Endodermal cell (in vitro differentiated cells): ENCODE measurements at regions not wholly inside any gene's neighbourhood (a gene's known extent, or its start where the extent isn't known, plus 50 kb on each side); places are given as distances from the start of the nearest gene placed in this dataset.

Experiments used
- DNase-seq: peaks from one replicate; pipeline ENCODE4 v3.0.0-alpha.2; 2017
- H3K27ac ChIP-seq: 2 replicates; pipeline ENCODE4 v1.5.1; 2013; ENCODE audit warnings: mild to moderate bottlenecking, low read depth, low read length, moderate library complexity
- H3K27me3 ChIP-seq: 2 replicates; pipeline ENCODE4 v1.6.1; 2013; ENCODE audit warnings: mild to moderate bottlenecking, low read length, moderate library complexity; ENCODE audit not compliant: insufficient read depth, control insufficient read depth, poor library complexity, severe bottlenecking
- H3K36me3 ChIP-seq: 2 replicates; pipeline ENCODE4 v1.7.0; 2013; ENCODE audit warnings: mild to moderate bottlenecking, low read length, moderate library complexity; ENCODE audit not compliant: control insufficient read depth, insufficient read depth
- H3K4me1 ChIP-seq: one replicate; pipeline ENCODE4 v1.7.0; 2013; ENCODE audit warnings: low read length; ENCODE audit not compliant: control insufficient read depth, insufficient read depth
- H3K4me3 ChIP-seq: 2 replicates; pipeline ENCODE4 v1.5.1; 2013; ENCODE audit warnings: mild to moderate bottlenecking, low read length, moderate library complexity
- H3K9ac ChIP-seq: 2 replicates; pipeline ENCODE4 v1.6.1; 2013; ENCODE audit warnings: mild to moderate bottlenecking, low read length, moderate library complexity; ENCODE audit not compliant: poor library complexity, severe bottlenecking; ENCODE audit errors: extremely low read depth
- H3K9me3 ChIP-seq: 2 replicates; pipeline ENCODE4 v1.6.1; 2013; ENCODE audit warnings: mild to moderate bottlenecking, low read length, moderate library complexity; ENCODE audit not compliant: control insufficient read depth
- H3K27ac Mint-ChIP-seq: 2 replicates; pipeline ENCODE4 v1.8.0; 2020; ENCODE audit warnings: mixed read lengths
- H3K27me3 Mint-ChIP-seq: 2 replicates; pipeline ENCODE4 v1.8.0; 2021; ENCODE audit warnings: mild to moderate bottlenecking, mixed read lengths; ENCODE audit not compliant: insufficient read depth
- H3K36me3 Mint-ChIP-seq: 2 replicates; pipeline ENCODE4 v1.8.0; 2020; ENCODE audit warnings: low read depth, mixed read lengths
- H3K4me1 Mint-ChIP-seq: 2 replicates; pipeline ENCODE4 v1.8.0; 2020; ENCODE audit warnings: mixed read lengths
- H3K4me3 Mint-ChIP-seq: 2 replicates; pipeline ENCODE4 v1.8.0; 2020; ENCODE audit warnings: mild to moderate bottlenecking, moderate library complexity, mixed read lengths
- H3K9me3 Mint-ChIP-seq: 2 replicates; pipeline ENCODE4 v1.8.0; 2020; ENCODE audit warnings: mild to moderate bottlenecking, mixed read lengths
- WGBS, 2 experiments: methylation state at CpG; one replicate each; pipeline versions ENCODE4 v1.1.5 to v1.1.7; 2013; ENCODE audit warnings: missing lambda C conversion rate in 2 of 2, mixed read lengths in 1 of 2; ENCODE audit not compliant: insufficient coverage in 1 of 2, insufficient read length in 1 of 2; 5-methylcytosine and 5-hydroxymethylcytosine counted together
- TF ChIP-seq, protein P1 (sequence below): fragments of 200-600 bp; sonication (generic); conservative IDR thresholded peaks from 2 replicates; pipeline ENCODE4 v1.5.0; 2021; ENCODE audit warnings: antibody characterized with exemption, mild to moderate bottlenecking

DNA sequence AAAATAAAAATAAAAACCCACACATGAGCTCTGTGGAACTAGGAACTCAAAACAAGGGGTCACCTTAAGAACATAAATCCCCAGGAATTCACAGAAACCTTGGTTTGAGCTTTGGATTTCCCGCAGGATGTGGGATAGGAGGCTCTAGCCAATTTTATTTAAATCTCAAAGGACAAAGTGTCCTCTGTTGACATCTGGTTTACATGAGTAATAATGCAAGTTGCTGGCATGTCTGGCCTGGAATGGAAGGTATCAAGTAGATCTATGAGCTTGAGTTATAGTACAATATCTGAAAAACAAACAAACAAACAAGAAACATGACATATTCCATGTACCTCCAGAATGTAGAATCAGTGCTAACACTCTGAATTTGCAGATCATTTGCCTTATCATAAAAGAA lies 94.2 kb upstream of the SLIT3 start:
- TF ChIP-seq, protein P1, sequence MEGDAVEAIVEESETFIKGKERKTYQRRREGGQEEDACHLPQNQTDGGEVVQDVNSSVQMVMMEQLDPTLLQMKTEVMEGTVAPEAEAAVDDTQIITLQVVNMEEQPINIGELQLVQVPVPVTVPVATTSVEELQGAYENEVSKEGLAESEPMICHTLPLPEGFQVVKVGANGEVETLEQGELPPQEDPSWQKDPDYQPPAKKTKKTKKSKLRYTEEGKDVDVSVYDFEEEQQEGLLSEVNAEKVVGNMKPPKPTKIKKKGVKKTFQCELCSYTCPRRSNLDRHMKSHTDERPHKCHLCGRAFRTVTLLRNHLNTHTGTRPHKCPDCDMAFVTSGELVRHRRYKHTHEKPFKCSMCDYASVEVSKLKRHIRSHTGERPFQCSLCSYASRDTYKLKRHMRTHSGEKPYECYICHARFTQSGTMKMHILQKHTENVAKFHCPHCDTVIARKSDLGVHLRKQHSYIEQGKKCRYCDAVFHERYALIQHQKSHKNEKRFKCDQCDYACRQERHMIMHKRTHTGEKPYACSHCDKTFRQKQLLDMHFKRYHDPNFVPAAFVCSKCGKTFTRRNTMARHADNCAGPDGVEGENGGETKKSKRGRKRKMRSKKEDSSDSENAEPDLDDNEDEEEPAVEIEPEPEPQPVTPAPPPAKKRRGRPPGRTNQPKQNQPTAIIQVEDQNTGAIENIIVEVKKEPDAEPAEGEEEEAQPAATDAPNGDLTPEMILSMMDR: no peak

DNA sequence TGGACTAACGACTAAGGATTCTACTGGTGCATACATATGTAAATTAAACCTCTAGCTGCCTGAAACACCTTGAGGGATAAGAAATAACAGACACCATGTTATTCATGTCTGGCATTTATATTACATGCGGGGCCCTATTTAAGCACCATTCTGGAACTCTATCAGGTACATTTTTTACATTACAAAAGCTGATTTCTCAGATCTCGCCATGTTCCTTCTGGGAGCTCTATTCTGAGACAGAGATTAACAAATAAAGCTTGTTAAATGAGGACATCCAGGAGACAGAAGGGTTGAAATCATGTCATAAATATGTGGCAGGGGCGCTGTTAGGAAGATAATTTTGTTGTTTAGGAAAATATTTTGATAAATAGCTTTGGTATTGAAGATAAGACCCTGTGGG lies 93.4 kb upstream of the SLIT3 start:
- Mint-ChIP-seq H3K9me3 (peaks cover 17% of the 10 kb centered on the region), H3K27ac (no peak overlapping the region), H3K4me1 (no peaks in the 10 kb centered on the region), H3K4me3 (no peak overlapping the region), H3K36me3 (no peaks in the 10 kb centered on the region), H3K27me3 (peaks cover 15% of the 10 kb centered on the region)
- TF ChIP-seq, protein P1: no peak
- H3K27ac ChIP-seq: no peak overlapping the region
- no peaks in the 10 kb centered on the region for H3K36me3 ChIP-seq
- H3K4me3 ChIP-seq: no peak overlapping the region
- H3K9me3 ChIP-seq: peaks cover 24% of the 10 kb centered on the region
- DNase-seq: no peak
- H3K4me1 ChIP-seq: no peaks in the 10 kb centered on the region
- WGBS, 2 experiments: 83 to 87% methylated on average over 3 to 4 of the region's 4 CpGs
- H3K27me3 ChIP-seq: peaks cover 4% of the 10 kb centered on the region
- no peak overlapping the region for H3K9ac ChIP-seq

More for the DNA sequence above, 94.2 kb upstream of the SLIT3 start:
- Mint-ChIP-seq H3K4me3 (no peak overlapping the region), H3K27me3 (peaks cover 13% of the 10 kb centered on the region), H3K4me1 (no peaks in the 10 kb centered on the region), H3K9me3 (peaks cover 17% of the 10 kb centered on the region), H3K27ac (no peak overlapping the region), H3K36me3 (no peaks in the 10 kb centered on the region)
- no peak for DNase-seq
- H3K27me3 ChIP-seq: no peaks in the 10 kb centered on the region
- H3K27ac ChIP-seq: no peak overlapping the region
- H3K9ac ChIP-seq: no peak overlapping the region
- H3K4me1 ChIP-seq: no peaks in the 10 kb centered on the region
- H3K4me3 ChIP-seq: no peak overlapping the region
- 96% methylated on average over 1 of the region's 1 CpG; no CpG with 5 or more reads in 1 of the 2 experiments for WGBS, 2 experiments
- H3K9me3 ChIP-seq: peaks cover 27% of the 10 kb centered on the region
- no peaks in the 10 kb centered on the region for H3K36me3 ChIP-seq

DNA sequence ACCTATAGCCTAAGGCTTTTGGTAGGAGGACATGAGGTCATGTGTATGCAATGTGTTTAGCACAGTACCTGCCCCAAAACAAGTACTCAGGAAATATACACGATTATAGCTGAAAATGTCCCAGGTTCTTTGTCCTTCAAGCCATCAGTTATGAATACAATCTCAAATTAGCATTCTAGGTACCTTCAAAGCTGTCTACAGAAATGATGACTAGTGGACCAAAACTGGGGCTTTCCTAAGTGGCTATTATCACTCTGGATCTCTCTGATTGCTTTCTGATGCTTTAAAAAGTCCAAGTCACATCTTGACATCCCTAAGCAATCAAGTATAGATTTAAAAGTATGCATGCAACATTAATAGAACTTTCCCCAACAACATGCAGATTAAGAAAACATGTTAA lies 93.0 kb upstream of the SLIT3 start:
- peaks cover 6% of the 10 kb centered on the region for H3K27me3 ChIP-seq
- no peak overlapping the region for H3K9ac ChIP-seq
- H3K9me3 Mint-ChIP-seq: peaks cover 17% of the 10 kb centered on the region
- no peak overlapping the region for H3K27ac Mint-ChIP-seq
- no peak overlapping the region for H3K4me3 Mint-ChIP-seq
- no peak overlapping the region for H3K27ac ChIP-seq
- H3K27me3 Mint-ChIP-seq: peaks cover 19% of the 10 kb centered on the region
- H3K36me3 ChIP-seq: no peaks in the 10 kb centered on the region
- WGBS, 2 experiments: 87 to 93% methylated on average over 1 of the region's 1 CpG
- no peaks in the 10 kb centered on the region for H3K36me3 Mint-ChIP-seq
- TF ChIP-seq, protein P1: no peak
- no peaks in the 10 kb centered on the region for H3K4me1 Mint-ChIP-seq
- no peaks in the 10 kb centered on the region for H3K4me1 ChIP-seq
- no peak overlapping the region for H3K4me3 ChIP-seq
- no peak for DNase-seq
- peaks cover 20% of the 10 kb centered on the region for H3K9me3 ChIP-seq
